GM18507 (cell line): ENCODE measurements at regions not wholly inside any gene's neighbourhood (a gene's known extent, or its start where the extent isn't known, plus 50 kb on each side); places are given as distances from the start of the nearest gene placed in this dataset.
"Not testable (repeated sequence)": the region's sequence is repeated elsewhere in the genome, so short reads cannot be mapped to it uniquely, and the experiment has no call there.

ENCODE experiments used
- DNase-seq: peaks from one replicate; pipeline ENCODE4 v3.0.0; 2011; ENCODE audit warnings: low read depth; ENCODE audit not compliant: insufficient read length; ENCODE audit errors: extremely low spot score
- FAIRE-seq: peaks from 2 replicates; lab custom pipeline; 2011; peaks lifted over from hg19 to GRCh38; lab: Jason Lieb, UNC

DNA sequence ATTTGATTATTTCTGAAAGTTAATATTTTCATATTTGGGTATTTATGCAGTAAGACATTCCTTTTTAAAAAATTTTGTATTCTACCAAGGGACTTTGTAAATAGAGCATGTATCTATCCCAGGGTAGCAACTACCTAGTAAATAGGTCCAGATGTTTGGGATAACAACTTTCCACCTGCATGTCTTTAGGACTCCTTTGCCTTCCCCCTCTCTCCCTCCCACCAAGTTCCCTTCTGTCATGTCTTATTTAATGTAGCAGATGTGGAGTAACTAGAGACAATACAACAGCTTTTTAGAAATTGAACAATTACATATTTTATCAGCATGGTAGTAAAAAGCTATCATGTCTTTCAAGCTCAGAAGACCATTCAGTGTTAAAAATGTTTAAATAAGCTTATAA is 821.0 kb downstream of the C4orf33 start:
- FAIRE-seq, result no peak
- no peak for DNase-seq

DNA sequence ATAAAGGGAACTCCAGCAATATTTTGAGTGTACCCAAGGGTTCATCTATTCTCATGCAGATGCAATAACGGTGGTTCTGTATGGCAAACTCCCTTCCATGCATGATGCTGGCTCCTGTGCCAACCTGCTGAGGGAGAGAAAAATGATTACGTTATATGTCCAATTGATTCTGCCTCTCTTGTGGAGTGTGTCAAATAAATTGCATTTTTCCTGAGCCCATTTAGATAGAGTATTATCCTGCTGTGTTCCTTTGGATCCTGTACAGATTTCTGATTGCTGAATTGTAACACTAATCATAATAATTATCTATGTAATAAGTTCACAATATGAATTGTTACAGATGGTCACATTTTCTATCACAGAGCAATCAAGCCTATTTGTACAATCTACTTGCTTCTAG is 821.7 kb downstream of the C4orf33 start:
- FAIRE-seq, result no peak

DNA sequence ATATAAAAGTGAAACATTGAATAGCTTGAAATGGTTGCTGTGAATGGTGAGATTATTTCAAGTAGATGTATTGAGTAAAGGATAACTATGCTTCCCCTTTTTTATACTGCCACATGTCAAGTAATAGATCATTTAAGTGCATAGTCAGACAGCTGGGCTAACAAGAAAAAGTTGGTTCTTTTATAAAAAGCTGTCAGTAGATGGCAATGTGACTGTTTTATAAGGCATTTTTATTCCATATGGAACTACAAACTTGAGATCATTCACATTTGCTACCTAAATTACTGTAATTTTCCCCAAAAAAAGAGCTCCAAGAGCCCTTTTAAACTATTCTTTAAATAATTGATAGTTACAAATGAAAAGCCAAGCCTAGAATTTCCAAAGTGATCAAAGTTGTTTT is 831.0 kb downstream of the C4orf33 start:
- no peak for FAIRE-seq
- no peak for DNase-seq

More for the DNA sequence above, 821.7 kb downstream of the C4orf33 start:
- DNase-seq, result no peak

DNA sequence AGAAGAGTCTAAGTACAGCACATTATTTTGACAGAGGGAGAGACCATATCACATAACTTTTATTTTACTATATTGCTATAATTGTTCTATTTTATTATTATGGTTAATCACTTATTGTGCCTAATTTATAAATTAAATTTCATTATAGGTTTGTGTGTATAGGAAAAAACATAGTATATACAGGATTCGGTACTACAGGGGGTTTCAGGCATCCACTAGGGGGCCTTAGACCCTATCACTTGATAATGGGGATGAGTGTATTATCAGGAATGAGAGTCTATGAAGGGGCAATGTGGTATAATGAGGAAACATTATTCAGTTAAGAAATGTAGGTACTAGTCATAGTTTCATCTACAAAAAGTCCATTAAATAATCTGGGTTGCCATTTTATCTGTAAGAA is 833.1 kb downstream of the C4orf33 start:
- no peak for FAIRE-seq
- DNase-seq, result no peak

DNA sequence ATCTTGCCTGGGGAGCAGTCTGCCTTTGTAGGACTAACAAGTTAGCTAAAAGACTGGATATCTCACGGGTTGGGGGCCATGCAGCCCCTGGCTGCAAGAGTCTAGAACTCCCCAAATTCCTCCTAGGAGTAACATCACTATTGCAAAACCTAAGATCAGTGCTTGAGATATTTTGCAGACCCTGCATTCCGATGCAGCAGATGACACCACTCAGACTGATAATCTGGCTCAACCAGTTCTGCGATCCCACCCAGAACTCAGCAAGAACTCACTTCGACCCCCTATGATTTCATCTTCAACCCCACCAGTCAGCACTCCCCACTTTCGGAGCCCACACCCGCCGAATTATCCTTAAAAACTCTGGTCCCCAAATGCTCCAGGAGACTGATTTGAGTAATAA is 834.0 kb downstream of the C4orf33 start:
- FAIRE-seq, result no peak

DNA sequence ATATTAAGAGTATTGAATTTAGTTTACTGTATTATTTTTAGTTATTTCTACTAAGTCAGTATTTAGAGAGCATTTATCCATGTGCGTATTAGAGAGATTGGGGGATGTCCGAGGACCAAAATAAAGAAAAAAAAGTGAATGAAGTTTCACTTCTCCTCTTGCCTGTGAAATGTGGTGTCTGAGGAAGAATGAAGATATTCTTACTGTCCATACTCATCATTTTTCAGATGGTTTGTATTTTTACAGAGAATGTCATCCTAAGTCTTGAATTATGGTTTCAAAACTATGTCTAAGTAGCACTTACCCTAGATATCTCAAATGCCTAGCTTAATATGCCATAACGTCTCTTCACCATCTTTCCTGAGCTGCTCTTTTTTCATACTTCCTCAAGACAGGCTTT is 854.3 kb downstream of the C4orf33 start:
- FAIRE-seq (no peak), DNase-seq (no peak)

More for the DNA sequence above, 834.0 kb downstream of the C4orf33 start:
- no peak for DNase-seq

DNA sequence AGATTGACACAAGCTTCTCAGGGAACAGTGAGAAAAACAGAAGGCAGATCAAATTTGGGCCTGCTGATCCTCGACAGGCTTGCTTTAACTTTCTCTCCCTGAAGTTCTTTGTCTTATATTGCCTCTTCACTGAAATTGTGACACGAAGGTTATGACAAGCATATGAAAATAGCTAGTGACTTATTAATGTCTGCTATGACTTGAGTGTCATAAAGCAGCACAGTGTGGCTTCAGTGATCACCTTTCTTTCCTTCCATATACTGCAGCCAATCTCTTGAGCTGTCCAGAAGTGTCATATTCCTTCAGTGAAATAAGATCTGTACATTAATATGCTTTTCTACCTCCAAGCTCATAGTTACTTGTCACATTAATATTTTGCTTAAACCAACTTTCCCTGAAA is 870.2 kb downstream of the C4orf33 start:
- FAIRE-seq (no peak), DNase-seq (no peak)

DNA sequence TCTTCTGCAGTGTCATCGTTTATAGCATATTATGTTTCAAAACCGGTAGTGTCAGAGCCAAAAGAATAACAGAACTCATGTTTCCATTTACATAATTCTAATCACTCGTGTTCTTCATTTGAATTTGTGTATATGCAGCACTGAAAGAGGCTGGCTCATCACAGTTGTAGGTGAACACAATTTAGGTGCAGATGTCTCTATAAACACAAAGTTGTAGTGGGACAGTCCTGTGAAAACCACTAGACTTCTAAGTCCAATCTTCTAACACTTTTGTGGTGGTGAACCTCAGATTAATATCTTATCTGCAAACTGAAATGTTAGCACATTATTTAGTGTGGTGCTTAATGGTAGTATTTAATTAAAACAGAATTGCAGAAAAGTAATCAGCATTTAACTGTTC is 872.4 kb downstream of the C4orf33 start:
- FAIRE-seq (no peak), DNase-seq (no peak)

DNA sequence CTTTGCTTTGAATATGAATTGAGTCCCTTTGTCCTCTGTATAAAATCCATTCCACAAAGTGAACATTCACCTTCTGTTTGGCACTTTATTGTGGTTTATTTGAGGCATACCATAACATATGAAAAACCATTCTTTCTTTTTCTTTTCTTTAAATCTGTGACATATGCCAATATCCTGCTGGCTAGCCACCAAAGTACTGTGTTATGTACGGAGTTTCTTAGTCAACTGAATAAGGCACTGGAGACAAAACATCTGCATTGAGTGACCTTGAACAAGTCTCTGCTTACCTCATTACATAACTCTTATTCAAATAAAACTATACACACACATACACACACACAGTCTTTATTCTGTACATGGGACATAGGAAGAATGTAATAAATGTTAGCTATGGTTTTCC is 872.8 kb downstream of the C4orf33 start:
- FAIRE-seq (no peak), DNase-seq (no peak)

DNA sequence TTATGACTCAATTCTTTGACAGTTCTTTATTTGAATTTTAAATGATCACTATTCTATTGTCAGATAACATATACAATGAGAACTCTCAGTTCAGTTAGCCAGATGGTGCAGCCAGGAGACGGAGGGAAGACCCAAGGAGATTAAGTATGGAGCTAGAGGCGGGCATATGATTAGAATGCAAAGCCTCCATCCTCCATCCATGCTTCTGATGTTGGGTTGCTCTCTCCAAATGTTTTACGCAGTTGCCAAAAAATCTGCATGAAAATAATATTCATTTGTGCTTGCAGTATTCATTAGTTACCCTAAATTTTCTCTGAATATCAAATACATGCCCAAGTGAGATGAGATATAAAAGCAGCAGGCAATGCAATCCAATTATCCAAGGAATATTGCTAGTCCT is 874.8 kb downstream of the C4orf33 start:
- no peak for FAIRE-seq

DNA sequence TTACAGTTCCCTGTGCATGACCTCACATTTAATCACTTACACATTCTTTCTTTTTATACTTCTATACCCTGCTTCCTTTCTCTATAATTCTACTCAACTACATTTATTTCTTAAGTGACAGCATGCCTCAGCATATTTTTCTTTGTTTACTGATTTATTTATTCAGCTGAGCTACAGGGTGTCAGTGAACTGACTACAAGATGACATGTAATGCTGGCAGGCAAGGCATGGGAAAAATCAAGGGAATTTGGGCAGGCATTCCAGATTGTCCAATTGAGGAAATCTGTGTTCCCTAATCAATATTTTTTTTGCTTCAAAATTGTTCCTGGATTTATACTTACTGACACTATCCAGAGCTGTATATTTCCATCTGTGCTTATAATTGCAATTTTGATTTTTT is 875.5 kb downstream of the C4orf33 start:
- DNase-seq (no peak), FAIRE-seq (no peak)

More for the DNA sequence above, 874.8 kb downstream of the C4orf33 start:
- no peak for DNase-seq

DNA sequence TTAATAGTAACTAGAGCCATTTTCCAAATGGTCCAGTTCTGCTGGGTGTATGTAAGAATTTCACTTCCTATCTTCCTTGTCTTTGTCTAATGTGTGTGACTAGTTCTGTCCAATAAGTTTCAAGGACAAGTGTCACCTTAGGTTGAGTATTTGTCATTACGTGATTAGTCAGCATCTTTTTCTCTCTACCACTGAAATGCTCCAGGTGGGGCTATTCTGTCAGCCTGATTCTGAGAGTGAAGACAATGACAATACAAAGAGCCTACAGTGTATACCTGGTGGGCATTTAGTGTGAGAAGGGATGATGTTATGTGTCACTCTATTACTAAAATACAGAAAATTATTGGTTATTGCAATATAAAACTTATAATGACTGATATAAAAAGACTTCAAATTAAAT is 876.3 kb downstream of the C4orf33 start:
- DNase-seq, result no peak
- no peak for FAIRE-seq

DNA sequence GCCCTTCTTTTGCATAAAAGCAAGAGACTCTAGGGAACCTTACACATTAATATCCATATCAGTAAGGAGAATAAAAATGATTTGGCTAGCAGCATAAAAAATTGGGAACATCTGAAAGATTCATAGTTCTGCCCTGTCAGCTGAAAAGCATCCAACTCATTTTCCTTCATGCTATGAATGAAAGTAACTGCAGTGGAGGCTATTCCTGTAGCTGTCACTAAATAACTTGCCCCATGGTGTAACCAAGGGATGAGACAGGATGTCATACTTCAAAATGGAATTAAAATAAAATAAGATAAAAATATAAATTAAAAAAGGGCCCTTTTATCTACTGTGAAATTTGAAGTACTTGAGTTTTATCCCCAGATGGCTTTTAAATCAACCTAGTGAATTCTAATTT is 878.8 kb downstream of the C4orf33 start:
- DNase-seq (no peak), FAIRE-seq (no peak)

DNA sequence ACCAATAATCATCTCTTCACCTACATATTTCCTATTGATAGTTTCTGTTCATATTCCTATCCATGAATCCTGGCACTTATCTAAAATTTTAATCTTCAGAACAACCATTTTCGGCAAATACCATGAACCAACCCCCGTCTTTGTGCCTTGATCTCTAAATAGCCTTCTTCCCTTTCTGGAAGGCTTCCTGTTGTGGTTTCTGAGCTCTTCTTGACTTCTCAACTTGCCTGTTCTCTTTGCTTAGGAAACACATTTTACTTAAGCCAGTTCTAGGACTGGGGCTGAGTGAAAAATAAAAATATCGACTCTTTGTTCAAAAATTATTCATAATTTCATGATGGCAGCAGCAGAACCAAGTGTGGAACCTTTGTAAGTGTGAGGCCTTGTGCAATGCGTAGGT is 882.4 kb downstream of the C4orf33 start:
- FAIRE-seq, result no peak
- DNase-seq, result no peak

DNA sequence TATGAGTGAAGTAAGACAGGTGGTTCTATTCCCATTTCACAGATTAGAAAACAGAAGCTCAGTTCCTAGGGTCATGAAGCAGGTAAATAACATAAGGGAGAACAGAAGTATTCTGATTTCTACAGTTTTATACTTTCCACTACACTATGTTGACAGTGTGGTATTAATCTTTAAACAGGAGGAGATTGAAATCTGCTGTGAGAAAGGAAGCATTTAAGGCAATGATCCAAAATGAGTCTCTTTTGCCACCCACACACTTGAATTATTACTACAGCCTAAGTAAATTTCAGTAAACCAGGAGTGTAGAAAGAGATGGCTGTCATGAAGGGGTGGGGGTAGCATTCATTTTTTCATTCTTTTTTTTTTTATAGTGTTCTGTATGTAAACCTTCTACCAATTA is 893.0 kb downstream of the C4orf33 start:
- FAIRE-seq, result no peak
- no peak for DNase-seq

DNA sequence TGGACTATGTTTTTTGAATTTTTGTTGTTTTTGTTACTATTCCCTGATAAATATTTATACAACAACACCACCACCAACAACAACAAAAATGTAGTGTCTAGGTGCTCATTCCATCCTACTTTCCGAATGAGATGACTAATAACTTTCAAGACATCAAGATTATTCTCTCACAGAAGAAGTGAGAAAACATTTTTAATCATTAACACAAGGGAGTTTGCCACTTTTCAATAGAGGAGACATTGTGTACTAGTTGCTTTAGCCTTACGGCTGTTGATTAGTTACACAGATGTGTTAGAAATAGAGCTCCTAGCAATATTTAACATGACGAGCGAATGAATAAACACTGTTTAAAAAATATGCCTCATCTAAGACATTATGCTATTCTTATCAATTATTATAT is 898.8 kb downstream of the C4orf33 start:
- no peak for FAIRE-seq

DNA sequence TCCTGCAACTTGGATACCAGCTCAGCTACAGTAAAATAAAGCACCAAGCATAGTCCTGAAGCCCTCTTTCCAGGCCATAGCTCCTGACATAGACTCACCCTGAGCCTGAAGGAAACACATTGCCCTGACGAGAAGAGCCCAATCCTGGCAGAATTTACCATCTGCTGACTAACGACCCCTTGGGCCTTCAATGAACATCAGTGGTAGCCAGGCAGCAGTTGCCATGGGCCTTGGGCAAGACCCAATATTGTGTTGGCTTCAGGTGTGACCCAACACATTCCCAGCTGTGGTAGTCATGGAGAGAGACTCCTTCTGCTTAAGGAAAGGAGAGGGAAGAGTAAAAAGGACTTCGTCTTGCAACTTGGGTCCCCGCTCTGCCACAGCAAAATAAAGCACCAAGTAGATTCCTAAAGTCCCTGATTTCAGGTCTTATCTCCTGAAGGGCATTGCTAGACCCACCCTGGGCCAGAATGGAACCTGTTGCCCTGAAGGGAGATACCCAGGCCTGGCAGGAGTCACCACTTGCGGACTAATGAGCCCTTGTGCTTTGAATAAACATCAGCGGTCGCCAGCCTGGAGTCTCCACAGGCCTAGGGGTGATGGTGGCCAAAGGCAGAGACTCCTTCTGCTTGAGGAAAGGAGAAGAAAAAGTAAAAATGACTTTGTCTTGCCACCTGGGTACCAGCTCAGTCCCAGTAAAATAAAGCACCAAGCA is 902.6 kb downstream of the C4orf33 start:
- no peak for DNase-seq
- no peak for FAIRE-seq

More for the DNA sequence above, 898.8 kb downstream of the C4orf33 start:
- DNase-seq, result no peak

DNA sequence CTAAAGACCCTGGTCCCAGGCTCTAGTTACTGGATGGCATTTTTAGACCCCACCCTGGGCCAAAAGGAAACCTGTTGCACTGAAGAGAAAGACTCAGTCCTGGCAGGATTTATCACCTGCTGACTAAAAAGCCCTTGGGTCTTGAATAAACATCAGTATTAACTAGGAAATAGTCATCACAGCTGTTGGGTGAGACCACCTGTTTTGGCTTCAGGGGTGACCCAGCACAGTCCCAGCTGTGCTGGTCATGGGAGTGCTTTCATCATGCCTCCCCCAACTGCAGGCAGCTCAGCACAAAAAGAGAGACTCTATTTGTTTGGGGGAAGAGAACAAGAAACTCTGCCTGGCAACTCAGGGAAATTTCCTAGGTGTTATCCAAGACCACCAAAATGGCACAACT is 903.2 kb downstream of the C4orf33 start:
- DNase-seq (no peak), FAIRE-seq (no peak)

DNA sequence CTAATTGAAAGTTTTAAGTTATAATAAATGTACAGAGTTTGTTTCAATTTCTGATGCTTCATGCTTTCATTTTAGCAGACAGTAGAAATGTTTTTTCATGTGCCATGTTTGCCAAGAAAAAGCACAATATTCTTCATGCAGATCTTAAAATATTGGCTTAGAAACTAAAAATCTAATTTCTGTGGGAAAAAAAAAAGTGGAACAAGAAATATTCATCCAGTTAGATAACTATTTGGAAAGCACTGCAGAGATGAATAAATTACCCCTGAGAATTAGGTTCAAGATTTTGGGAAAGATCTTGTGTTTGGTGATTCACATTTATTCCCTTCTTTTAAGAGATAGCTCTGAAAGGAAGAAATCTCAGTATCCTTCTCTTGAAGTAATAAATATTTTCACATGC is 912.5 kb downstream of the C4orf33 start:
- FAIRE-seq, result no peak
- no peak for DNase-seq

DNA sequence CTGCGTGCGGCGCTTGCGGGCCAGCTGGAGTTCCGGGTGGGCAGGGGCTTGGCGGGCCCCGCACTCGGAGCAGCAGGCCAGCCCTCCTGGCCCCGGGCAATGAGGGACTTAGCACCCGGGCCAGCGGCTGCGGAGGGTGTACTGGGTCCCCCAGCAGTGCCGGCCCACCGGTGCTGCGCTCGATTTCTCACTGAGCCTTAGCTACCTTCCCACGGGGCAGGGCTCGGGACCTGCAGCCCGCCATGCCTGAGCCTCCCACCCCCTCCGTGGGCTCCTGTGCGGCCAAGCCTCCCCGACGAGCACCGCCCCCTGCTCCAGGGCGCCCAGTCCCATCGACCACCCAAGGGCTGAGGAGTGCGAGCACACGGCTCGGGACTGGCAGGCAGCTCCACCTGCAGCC is 916.9 kb downstream of the C4orf33 start:
- DNase-seq, FAIRE-seq: not testable (repeated sequence)

DNA sequence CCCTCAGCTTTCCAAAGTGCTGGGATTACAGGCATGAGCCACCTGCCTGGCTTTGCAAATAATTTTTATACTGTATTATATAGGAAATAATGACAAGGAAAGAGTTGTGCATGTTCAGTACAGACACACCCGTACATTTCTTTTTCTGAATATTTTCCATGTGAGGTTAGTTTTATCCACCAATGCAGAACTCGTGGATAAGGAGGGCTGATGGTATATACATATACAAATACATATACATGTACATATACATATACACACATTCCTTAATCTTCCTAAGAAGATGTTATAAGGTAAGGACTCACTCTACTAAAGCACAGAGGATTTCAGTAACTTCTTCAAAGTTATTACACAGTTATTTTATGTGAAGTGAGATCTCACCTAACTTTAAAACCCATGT is 925.8 kb downstream of the C4orf33 start:
- FAIRE-seq, result no peak
- no peak for DNase-seq

DNA sequence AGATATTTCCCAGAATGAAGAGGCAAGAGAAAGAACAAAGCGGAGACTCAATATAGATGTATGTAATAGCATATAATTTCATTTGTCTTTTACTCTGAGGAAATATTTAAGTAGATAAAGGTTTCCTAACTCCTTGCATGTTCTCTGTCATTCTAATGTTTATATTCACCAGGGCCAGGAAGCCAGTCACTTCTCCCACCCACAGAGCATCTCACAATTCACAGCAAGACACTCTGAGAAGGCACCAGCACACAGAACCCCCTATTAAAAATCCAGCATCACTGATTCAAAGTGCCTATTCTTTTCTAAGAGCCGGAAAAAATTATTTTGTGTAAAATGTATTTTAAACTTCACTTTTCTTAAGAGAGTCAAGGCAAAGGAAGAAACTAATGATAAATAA is 927.1 kb downstream of the C4orf33 start:
- DNase-seq (no peak), FAIRE-seq (no peak)
